AG04450 (cell line): ENCODE measurements at regions not wholly inside any gene's neighbourhood (a gene's known extent, or its start where the extent isn't known, plus 50 kb on each side); places are given as distances from the start of the nearest gene placed in this dataset.

Experiments used
- CTCF ChIA-PET: fragments of 300-600, 350-600 bp; formaldehyde crosslinking; extraction: SDS; loops from one replicate; lab custom pipeline; 2022; ENCODE audit warnings: antibody characterized with exemption, inconsistent platforms; lab: Charles Lee
- POLR2A ChIA-PET: fragments of 350-600 bp; formaldehyde crosslinking; extraction: SDS; loops from one replicate; lab custom pipeline; 2021; ENCODE audit warnings: antibody characterized with exemption, inconsistent platforms; lab: Yijun Ruan, JAX
- DNase-seq: peaks from one replicate; pipeline ENCODE4 v3.0.0-alpha.2; 2011; ENCODE audit warnings: low read depth, low spot score
- H3K27ac ChIP-seq: one replicate; pipeline ENCODE4 v1.5.1; 2012; ENCODE audit warnings: low read depth, low read length, control low read depth
- H3K27me3 ChIP-seq: one replicate; pipeline ENCODE4 v1.6.0; 2012; ENCODE audit warnings: low read length; ENCODE audit not compliant: control insufficient read depth, insufficient read depth
- H3K4me3 ChIP-seq: 2 replicates; pipeline ENCODE4 v1.5.1; 2011; ENCODE audit warnings: mild to moderate bottlenecking, low read depth, low read length, control low read depth
- H3K9me3 ChIP-seq: 2 replicates; pipeline ENCODE4 v1.5.1; 2012; ENCODE audit warnings: low read length; ENCODE audit not compliant: control insufficient read depth, insufficient read depth
- TF ChIP-seq, protein P1 (sequence below): IDR thresholded peaks from 2 replicates; pipeline ENCODE4 v1.5.1; 2011; ENCODE audit warnings: low read depth, low read length, control low read depth, inconsistent platforms

DNA sequence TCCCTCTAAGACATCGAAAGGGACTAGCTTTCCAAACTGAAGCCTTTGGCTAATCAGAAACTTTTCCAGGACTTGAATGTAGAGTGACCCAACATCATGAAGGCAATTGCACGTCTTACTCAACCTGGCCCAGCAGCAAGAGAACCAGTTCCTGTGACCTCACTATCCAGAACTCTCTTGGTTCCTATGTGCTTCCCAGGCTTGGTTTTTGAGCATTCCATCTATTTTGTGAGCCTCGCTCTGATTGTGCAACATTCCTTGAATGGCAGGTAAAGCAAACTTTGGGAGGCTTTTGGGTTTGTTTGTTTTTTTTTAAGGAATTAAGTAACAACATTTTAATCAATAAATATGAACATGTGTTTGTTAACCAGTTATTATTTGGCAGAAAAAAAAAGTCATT, 183.6 kb upstream of the EGLN3 start:
- CTCF ChIA-PET, result no interaction called here
- Histone ChIP-seq H3K9me3 (no peaks in the 10 kb centered on the region; the same call in 1 of the 2 replicates), H3K27me3 (peaks cover 3% of the 10 kb centered on the region), H3K27ac (no peak overlapping the region), H3K4me3 (no peak overlapping the region)
- TF ChIP-seq, protein P1, sequence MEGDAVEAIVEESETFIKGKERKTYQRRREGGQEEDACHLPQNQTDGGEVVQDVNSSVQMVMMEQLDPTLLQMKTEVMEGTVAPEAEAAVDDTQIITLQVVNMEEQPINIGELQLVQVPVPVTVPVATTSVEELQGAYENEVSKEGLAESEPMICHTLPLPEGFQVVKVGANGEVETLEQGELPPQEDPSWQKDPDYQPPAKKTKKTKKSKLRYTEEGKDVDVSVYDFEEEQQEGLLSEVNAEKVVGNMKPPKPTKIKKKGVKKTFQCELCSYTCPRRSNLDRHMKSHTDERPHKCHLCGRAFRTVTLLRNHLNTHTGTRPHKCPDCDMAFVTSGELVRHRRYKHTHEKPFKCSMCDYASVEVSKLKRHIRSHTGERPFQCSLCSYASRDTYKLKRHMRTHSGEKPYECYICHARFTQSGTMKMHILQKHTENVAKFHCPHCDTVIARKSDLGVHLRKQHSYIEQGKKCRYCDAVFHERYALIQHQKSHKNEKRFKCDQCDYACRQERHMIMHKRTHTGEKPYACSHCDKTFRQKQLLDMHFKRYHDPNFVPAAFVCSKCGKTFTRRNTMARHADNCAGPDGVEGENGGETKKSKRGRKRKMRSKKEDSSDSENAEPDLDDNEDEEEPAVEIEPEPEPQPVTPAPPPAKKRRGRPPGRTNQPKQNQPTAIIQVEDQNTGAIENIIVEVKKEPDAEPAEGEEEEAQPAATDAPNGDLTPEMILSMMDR, result no peak
- POLR2A ChIA-PET, result no interaction called here
- no peak for DNase-seq

- peaks cover 3% of the 10 kb centered on the region for H3K27me3 ChIP-seq
- no peak for DNase-seq
- CTCF ChIA-PET, result no interaction called here
- no peak overlapping the region for H3K27ac ChIP-seq
- H3K4me3 ChIP-seq, result no peak overlapping the region
- no peaks in the 10 kb centered on the region; the same call in 1 of the 2 replicates for H3K9me3 ChIP-seq
- POLR2A ChIA-PET, result no interaction called here
- TF ChIP-seq, protein P1, result no peak
Measured at GRCh38 chr14:34129927-34130552, 179.2 kb upstream of the EGLN3 start.

- H3K4me3 ChIP-seq, result no peak overlapping the region
- DNase-seq, result no peak
- CTCF ChIA-PET, result no interaction called here
- H3K27me3 ChIP-seq, result peaks cover 3% of the 10 kb centered on the region
- no peaks in the 10 kb centered on the region; the same call in 1 of the 2 replicates for H3K9me3 ChIP-seq
- TF ChIP-seq, protein P1, result no peak
- POLR2A ChIA-PET, result no interaction called here
- H3K27ac ChIP-seq, result no peak overlapping the region
Measured at GRCh38 chr14:34128665-34129064, 177.8 kb upstream of the EGLN3 start.

DNA sequence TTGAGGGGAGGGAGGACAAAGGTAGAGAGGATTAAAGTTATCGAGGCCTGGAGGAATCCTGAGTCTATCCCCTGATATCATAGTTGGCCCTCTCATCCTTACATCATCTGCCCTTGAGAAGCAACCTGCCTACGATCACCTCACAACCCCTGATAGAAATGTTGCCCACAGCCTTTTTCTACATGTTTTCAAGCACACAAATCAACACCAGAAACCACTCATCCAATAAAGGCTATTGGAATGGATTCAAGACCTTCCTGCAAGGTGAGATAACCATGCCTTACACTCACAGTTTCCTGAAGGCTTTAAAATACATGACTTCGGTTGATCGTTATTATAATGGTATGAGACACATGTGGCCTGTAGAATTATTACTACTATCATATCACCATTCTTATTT, 175.7 kb upstream of the EGLN3 start:
- ChIA-PET POLR2A (no interaction called here), CTCF (no interaction called here)
- Histone ChIP-seq H3K27me3 (no peaks in the 10 kb centered on the region), H3K4me3 (no peak overlapping the region), H3K27ac (no peak overlapping the region), H3K9me3 (no peaks in the 10 kb centered on the region; the same call in 1 of the 2 replicates)
- no peak for DNase-seq
- TF ChIP-seq, protein P1, result no peak

DNA sequence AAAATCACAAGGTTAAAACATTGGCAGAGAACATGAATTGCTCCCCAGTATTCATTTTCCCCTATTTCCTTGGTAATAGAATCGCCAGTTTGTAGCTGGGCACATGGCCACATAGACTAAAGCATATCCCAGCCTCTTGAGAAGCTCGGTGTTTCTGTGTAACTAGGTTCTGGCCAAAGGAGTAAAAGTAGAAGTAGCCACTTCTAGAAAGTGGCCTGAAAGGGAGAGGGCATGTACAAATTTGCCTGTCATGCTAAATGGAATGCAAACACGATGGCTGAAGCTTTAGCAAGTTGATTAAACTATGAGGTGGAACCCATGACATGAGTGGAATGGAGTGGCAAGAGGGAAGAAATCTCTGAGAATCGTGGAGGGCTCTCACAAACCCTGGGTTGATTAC, 173.7 kb upstream of the EGLN3 start:
- H3K9me3 ChIP-seq, result no peaks in the 10 kb centered on the region; the same call in 1 of the 2 replicates
- H3K27ac ChIP-seq, result no peak overlapping the region
- H3K27me3 ChIP-seq, result no peaks in the 10 kb centered on the region
- ChIA-PET CTCF (no interaction called here), POLR2A (no interaction called here)
- H3K4me3 ChIP-seq, result no peak overlapping the region
- TF ChIP-seq, protein P1, result no peak
- no peak for DNase-seq
